ENCODE measurements at regions not wholly inside any gene's neighbourhood (a gene's known extent, or its start where the extent isn't known, plus 50 kb on each side); places are given as distances from the start of the nearest gene placed in this dataset.
A peak's percentile ranks its signal among the peaks of the same experiment; 100 is the strongest.

- TF ChIP-seq EZH2 (IDR thresholded peaks at IDR 0.05; ENCODE audit: insufficient read depth, low read length) (no peak), CTCF (IDR thresholded peaks at IDR 0.05; ENCODE audit: insufficient read depth, low read depth, low read length) (no peak)
- Mint-ChIP-seq H3K4me1 (ENCODE audit: low read depth, unreplicated experiment) (peaks cover 10% of the 10 kb centered on the region), H3K27me3 (ENCODE audit: low read depth, unreplicated experiment) (no peaks in the 10 kb centered on the region), H3K36me3 (ENCODE audit: low read depth, unreplicated experiment) (no peaks in the 10 kb centered on the region), H3K4me3 (ENCODE audit: unreplicated experiment) (no peak overlapping the region), H3K9me3 (ENCODE audit: unreplicated experiment) (no peaks in the 10 kb centered on the region), H3K27ac (ENCODE audit: unreplicated experiment) (no peak overlapping the region)
- no peaks in the 10 kb centered on the region for H3K4me1 ChIP-seq (ENCODE audit: insufficient read depth, low read length)
- H4K20me1 ChIP-seq (ENCODE audit: insufficient read depth, low read length) = no peaks in the 10 kb centered on the region
- no peak overlapping the region for H3K4me3 ChIP-seq (ENCODE audit: insufficient read depth, low read depth, low read length)
- no peaks in the 10 kb centered on the region for H3K27me3 ChIP-seq (ENCODE audit: insufficient read depth, low read length)
- no peaks in the 10 kb centered on the region for H3K79me2 ChIP-seq (ENCODE audit: insufficient read depth, low read length)
- DNase-seq (ENCODE audit: low read depth) (peak; percentile 80), FAIRE-seq (no peak)
- H2AFZ ChIP-seq (ENCODE audit: low read depth, low read length) = no peak overlapping the region
- H3K36me3 ChIP-seq (ENCODE audit: insufficient read depth, low read length) = no peaks in the 10 kb centered on the region
- H3K27ac ChIP-seq (ENCODE audit: low read depth, low read length) = no peak overlapping the region
- H3K4me2 ChIP-seq (ENCODE audit: low read length) = no peak overlapping the region
- no peak overlapping the region for H3K9ac ChIP-seq (ENCODE audit: low read length)
- no peaks in the 10 kb centered on the region for H3K9me3 ChIP-seq (ENCODE audit: insufficient read depth, low read depth, low read length)
These were observed 736.3 kb upstream of the ACVR2A start for GRCh38 chr2:147108548-147108947.

- Mint-ChIP-seq H3K4me1 (ENCODE audit: low read depth, unreplicated experiment) (peaks cover 11% of the 10 kb centered on the region), H3K27me3 (ENCODE audit: low read depth, unreplicated experiment) (no peaks in the 10 kb centered on the region), H3K4me3 (ENCODE audit: unreplicated experiment) (no peak overlapping the region), H3K27ac (ENCODE audit: unreplicated experiment) (no peak overlapping the region), H3K9me3 (ENCODE audit: unreplicated experiment) (no peaks in the 10 kb centered on the region), H3K36me3 (ENCODE audit: low read depth, unreplicated experiment) (no peaks in the 10 kb centered on the region)
- Histone ChIP-seq H3K9ac (ENCODE audit: low read length) (no peak overlapping the region), H3K27ac (ENCODE audit: low read depth, low read length) (no peak overlapping the region), H3K27me3 (ENCODE audit: insufficient read depth, low read length) (no peaks in the 10 kb centered on the region), H3K4me1 (ENCODE audit: insufficient read depth, low read length) (no peaks in the 10 kb centered on the region), H3K9me3 (ENCODE audit: insufficient read depth, low read depth, low read length) (no peaks in the 10 kb centered on the region), H3K79me2 (ENCODE audit: insufficient read depth, low read length) (no peaks in the 10 kb centered on the region), H3K36me3 (ENCODE audit: insufficient read depth, low read length) (no peaks in the 10 kb centered on the region), H3K4me3 (ENCODE audit: insufficient read depth, low read depth, low read length) (no peak overlapping the region), H2AFZ (ENCODE audit: low read depth, low read length) (no peak overlapping the region), H3K4me2 (ENCODE audit: low read length) (no peak overlapping the region), H4K20me1 (ENCODE audit: insufficient read depth, low read length) (no peaks in the 10 kb centered on the region)
- no peak for TF ChIP-seq EZH2 (IDR thresholded peaks at IDR 0.05; ENCODE audit: insufficient read depth, low read length)
- TF ChIP-seq CTCF (IDR thresholded peaks at IDR 0.05; ENCODE audit: insufficient read depth, low read depth, low read length) = no peak
- no peak for DNase-seq (ENCODE audit: low read depth)
- FAIRE-seq = no peak
These were observed 742.7 kb upstream of the ACVR2A start for GRCh38 chr2:147101941-147102790.

- Mint-ChIP-seq H3K27ac (ENCODE audit: unreplicated experiment) (no peak overlapping the region), H3K36me3 (ENCODE audit: low read depth, unreplicated experiment) (no peaks in the 10 kb centered on the region)
- no peaks in the 10 kb centered on the region for H3K79me2 ChIP-seq (ENCODE audit: insufficient read depth, low read length)
These were observed 744.3 kb upstream of the ACVR2A start for GRCh38 chr2:147100406-147101035.

More at GRCh38 chr2:147100406-147101035, 744.3 kb upstream of the ACVR2A start:
- H3K4me1 Mint-ChIP-seq (ENCODE audit: low read depth, unreplicated experiment) = peaks cover 16% of the 10 kb centered on the region
- TF ChIP-seq EZH2 (IDR thresholded peaks at IDR 0.05; ENCODE audit: insufficient read depth, low read length) (no peak), CTCF (IDR thresholded peaks at IDR 0.05; ENCODE audit: insufficient read depth, low read depth, low read length) (no peak)
- peak; percentile 89 for DNase-seq (ENCODE audit: low read depth)
- Histone ChIP-seq H3K36me3 (ENCODE audit: insufficient read depth, low read length) (no peaks in the 10 kb centered on the region), H4K20me1 (ENCODE audit: insufficient read depth, low read length) (no peaks in the 10 kb centered on the region), H2AFZ (ENCODE audit: low read depth, low read length) (no peak overlapping the region), H3K4me2 (ENCODE audit: low read length) (no peak overlapping the region), H3K9ac (ENCODE audit: low read length) (no peak overlapping the region), H3K27me3 (ENCODE audit: insufficient read depth, low read length) (no peaks in the 10 kb centered on the region), H3K4me1 (ENCODE audit: insufficient read depth, low read length) (no peaks in the 10 kb centered on the region), H3K9me3 (ENCODE audit: insufficient read depth, low read depth, low read length) (no peaks in the 10 kb centered on the region), H3K4me3 (ENCODE audit: insufficient read depth, low read depth, low read length) (no peak overlapping the region), H3K27ac (ENCODE audit: low read depth, low read length) (no peak overlapping the region)
- H3K4me3 Mint-ChIP-seq (ENCODE audit: unreplicated experiment) = no peak overlapping the region
- no peaks in the 10 kb centered on the region for H3K9me3 Mint-ChIP-seq (ENCODE audit: unreplicated experiment)
- H3K27me3 Mint-ChIP-seq (ENCODE audit: low read depth, unreplicated experiment) = peaks cover 4% of the 10 kb centered on the region
- FAIRE-seq = no peak

Measured in astrocyte (in vitro differentiated cells and primary cell).